Lung (tissue), 11 donors: ENCODE measurements at regions not wholly inside any gene's neighbourhood (a gene's known extent, or its start where the extent isn't known, plus 50 kb on each side); places are given as distances from the start of the nearest gene placed in this dataset.

Experiments used
- ATAC-seq: fragments of 200-7000 bp; cut with Tn5 transposase; one replicate; pipeline ENCODE4 v1.9.1; 2020; ENCODE audit warnings: moderate number of reproducible peaks; ENCODE audit not compliant: insufficient read depth, low FRiP score
- DNase-seq, 3 donors: peaks; one replicate each; pipeline ENCODE4 v3.0.0-alpha.2; 2013 to 2017
- H3K27ac ChIP-seq, 2 donors: one replicate each; pipeline ENCODE4 v1.5.1; 2013; ENCODE audit warnings: mild to moderate bottlenecking in 2 of 2, moderate library complexity in 2 of 2, control low read depth in 1 of 2, inconsistent platforms in 1 of 2, low read depth in 1 of 2, low read length in 1 of 2
- H3K27me3 ChIP-seq, 3 donors: one replicate each; pipeline ENCODE4 v1.5.1; 2013; ENCODE audit warnings: low read length in 2 of 3; ENCODE audit not compliant: control insufficient read depth in 3 of 3, insufficient read depth in 3 of 3
- H3K36me3 ChIP-seq, 4 donors: one replicate each; pipeline ENCODE4 v1.5.1; 2013; ENCODE audit warnings: low read length in 4 of 4, mild to moderate bottlenecking in 1 of 4, moderate library complexity in 1 of 4; ENCODE audit not compliant: control insufficient read depth in 4 of 4, insufficient read depth in 4 of 4
- H3K4me1 ChIP-seq, 5 donors: one replicate each; pipeline ENCODE4 v1.5.1; 2013; ENCODE audit warnings: low read length in 5 of 5, mild to moderate bottlenecking in 2 of 5, moderate library complexity in 1 of 5; ENCODE audit not compliant: control insufficient read depth in 5 of 5, insufficient read depth in 5 of 5
- H3K4me3 ChIP-seq: one replicate; pipeline ENCODE4 v1.5.1; 2013; ENCODE audit warnings: mild to moderate bottlenecking, control low read depth, moderate library complexity
- H3K9ac ChIP-seq, 2 donors: one replicate each; pipeline ENCODE4 v1.5.1; 2013; ENCODE audit warnings: low read length in 2 of 2, control low read depth in 1 of 2; ENCODE audit not compliant: insufficient read depth in 1 of 2
- H3K9me3 ChIP-seq, 4 donors: one replicate each; pipeline ENCODE4 v1.5.1; 2013; ENCODE audit warnings: low read length in 3 of 4, mild to moderate bottlenecking in 1 of 4, moderate library complexity in 1 of 4; ENCODE audit not compliant: control insufficient read depth in 4 of 4, insufficient read depth in 3 of 4
- CTCF ChIP-seq: IDR thresholded peaks from 2 replicates; pipeline ENCODE4 v1.5.1; 2012; ENCODE audit warnings: mild to moderate bottlenecking; ENCODE audit errors: control extremely low read depth, extremely low read depth
- WGBS, 2 donors: extraction: QIAGEN DNeasy Blood & Tissue Kit; methylation state at CpG; one replicate each; pipeline ENCODE4 v1.1.7; 2013; 5-methylcytosine and 5-hydroxymethylcytosine counted together
- donor health status: control.
- donor health status: control.
- donor health status: Bipolar disorder and iron deficiency.
- donor health status: healthy.
- donor health status: DM: yes; HTN: yes; CAD: no.

GRCh38 chr2:12835733-12836132, 119.0 kb downstream of the TRIB2 start:
- Histone ChIP-seq H3K4me1 (peaks cover 0 to 9% (median 6%) of the 10 kb centered on the region in 5 donors), H3K4me3 (no peak overlapping the region), H3K27me3 (no peaks in the 10 kb centered on the region), H3K27ac (peak overlapping the region in 1 of 2 donors; percentile 62), H3K9ac (no peak overlapping the region), H3K9me3 (no peaks in the 10 kb centered on the region), H3K36me3 (no peaks in the 10 kb centered on the region)
- 46 to 52% methylated on average over 4 of the region's 4 CpGs for WGBS, 2 donors
- ATAC-seq (no peak), DNase-seq (no peak)
- no peak for TF ChIP-seq CTCF

GRCh38 chr2:12839339-12839738, 122.6 kb downstream of the TRIB2 start:
- Histone ChIP-seq H3K4me1 (peaks cover 0 to 4% (median 2%) of the 10 kb centered on the region in 5 donors), H3K27me3 (no peaks in the 10 kb centered on the region), H3K4me3 (no peak overlapping the region), H3K27ac (no peak overlapping the region), H3K36me3 (no peaks in the 10 kb centered on the region), H3K9me3 (no peaks in the 10 kb centered on the region), H3K9ac (no peak overlapping the region)
- TF ChIP-seq CTCF = no peak
- 95 to 98% methylated on average over 2 of the region's 2 CpGs for WGBS, 2 donors
- DNase-seq = no peak
- ATAC-seq = no peak

- TF ChIP-seq CTCF = no peak
- no peaks in the 10 kb centered on the region for H3K27me3 ChIP-seq
- no peaks in the 10 kb centered on the region for H3K36me3 ChIP-seq
- no peaks in the 10 kb centered on the region for H3K9me3 ChIP-seq
- no peak overlapping the region for H3K9ac ChIP-seq
- 91% methylated on average over 5 of the region's 5 CpGs for WGBS, 2 donors
- DNase-seq (no peak), ATAC-seq (no peak)
- H3K4me3 ChIP-seq = no peak overlapping the region
- no peak overlapping the region for H3K27ac ChIP-seq
- H3K4me1 ChIP-seq = peaks cover 0 to 11% (median 2%) of the 10 kb centered on the region in 5 donors
Observed at GRCh38 chr2:12841021-12841420, 124.3 kb downstream of the TRIB2 start.

GRCh38 chr2:12842917-12843316, 126.2 kb downstream of the TRIB2 start:
- Histone ChIP-seq H3K27ac (no peak overlapping the region), H3K4me1 (peaks cover 0 to 11% (median 2%) of the 10 kb centered on the region in 5 donors), H3K4me3 (no peak overlapping the region), H3K36me3 (no peaks in the 10 kb centered on the region), H3K9me3 (no peaks in the 10 kb centered on the region), H3K9ac (no peak overlapping the region), H3K27me3 (no peaks in the 10 kb centered on the region)
- 77 to 79% methylated on average over 4 of the region's 4 CpGs for WGBS, 2 donors
- no peak for TF ChIP-seq CTCF
- no peak for DNase-seq
- no peak for ATAC-seq
